ENCODE measurements at regions not wholly inside any gene's neighbourhood (a gene's known extent, or its start where the extent isn't known, plus 50 kb on each side); places are given as distances from the start of the nearest gene placed in this dataset.
"Not testable (repeated sequence)": the region's sequence is repeated elsewhere in the genome, so short reads cannot be mapped to it uniquely, and the experiment has no call there.

DNA sequence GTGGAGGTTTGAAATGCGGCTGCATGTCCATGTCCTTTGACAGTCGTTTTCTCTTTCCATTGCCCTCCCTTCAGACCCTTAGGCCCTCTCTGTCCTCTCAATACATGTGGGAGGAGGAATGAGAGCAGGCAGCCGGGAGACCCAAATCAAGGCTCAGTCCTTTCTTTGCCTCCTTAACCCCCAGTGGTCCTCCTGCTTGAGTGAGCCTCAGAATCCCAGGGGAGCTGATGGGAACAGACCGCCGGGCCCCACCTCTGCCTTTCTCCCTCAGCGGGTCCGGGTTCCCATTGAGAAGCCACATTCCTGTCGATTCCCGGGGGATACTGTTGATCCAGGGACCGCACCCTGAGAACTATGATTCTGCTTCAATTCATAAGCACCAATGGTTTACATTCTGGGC, 77.9 kb upstream of the RFLNA start:
- no peak for FAIRE-seq
- no peak for DNase-seq (ENCODE audit: low read depth in 1 of 2, low spot score in 1 of 2)
- TF ChIP-seq FOSL2 (IDR thresholded peaks at IDR 0.05) (no peak), FOSL2 (CRISPR knock-in tag; IDR thresholded peaks at IDR 0.05) (no peak), NR3C1 (IDR thresholded peaks at IDR 0.05) (no peak), HEYL (CRISPR knock-in tag; IDR thresholded peaks at IDR 0.05) (no peak), EHMT2 (IDR thresholded peaks at IDR 0.05; ENCODE audit: low read depth) (no peak), HOXA7 (CRISPR knock-in tag; IDR thresholded peaks at IDR 0.05) (no peak), KDM1A (IDR thresholded peaks at IDR 0.05; ENCODE audit: low read depth) (no peak), TFCP2L1 (CRISPR knock-in tag; IDR thresholded peaks at IDR 0.05) (no peak), NFE2L2 (conservative IDR thresholded peaks at IDR 0.05; ENCODE audit: low read length) (no peak), CHD4 (IDR thresholded peaks at IDR 0.05; ENCODE audit: borderline replicate concordance) (no peak), PHF8 (IDR thresholded peaks at IDR 0.05; ENCODE audit: borderline replicate concordance, low read depth) (no peak), FOSB (CRISPR knock-in tag; IDR thresholded peaks at IDR 0.05) (no peak), RFX5 (IDR thresholded peaks at IDR 0.05) (no peak), CHD2 (IDR thresholded peaks at IDR 0.05; ENCODE audit: low read length, partially characterized antibody) (no peak)
- TF ChIP-seq, protein P1, sequence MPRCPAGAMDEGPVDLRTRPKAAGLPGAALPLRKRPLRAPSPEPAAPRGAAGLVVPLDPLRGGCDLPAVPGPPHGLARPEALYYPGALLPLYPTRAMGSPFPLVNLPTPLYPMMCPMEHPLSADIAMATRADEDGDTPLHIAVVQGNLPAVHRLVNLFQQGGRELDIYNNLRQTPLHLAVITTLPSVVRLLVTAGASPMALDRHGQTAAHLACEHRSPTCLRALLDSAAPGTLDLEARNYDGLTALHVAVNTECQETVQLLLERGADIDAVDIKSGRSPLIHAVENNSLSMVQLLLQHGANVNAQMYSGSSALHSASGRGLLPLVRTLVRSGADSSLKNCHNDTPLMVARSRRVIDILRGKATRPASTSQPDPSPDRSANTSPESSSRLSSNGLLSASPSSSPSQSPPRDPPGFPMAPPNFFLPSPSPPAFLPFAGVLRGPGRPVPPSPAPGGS (IDR thresholded peaks at IDR 0.05), result no peak
- TF ChIP-seq, protein P2, sequence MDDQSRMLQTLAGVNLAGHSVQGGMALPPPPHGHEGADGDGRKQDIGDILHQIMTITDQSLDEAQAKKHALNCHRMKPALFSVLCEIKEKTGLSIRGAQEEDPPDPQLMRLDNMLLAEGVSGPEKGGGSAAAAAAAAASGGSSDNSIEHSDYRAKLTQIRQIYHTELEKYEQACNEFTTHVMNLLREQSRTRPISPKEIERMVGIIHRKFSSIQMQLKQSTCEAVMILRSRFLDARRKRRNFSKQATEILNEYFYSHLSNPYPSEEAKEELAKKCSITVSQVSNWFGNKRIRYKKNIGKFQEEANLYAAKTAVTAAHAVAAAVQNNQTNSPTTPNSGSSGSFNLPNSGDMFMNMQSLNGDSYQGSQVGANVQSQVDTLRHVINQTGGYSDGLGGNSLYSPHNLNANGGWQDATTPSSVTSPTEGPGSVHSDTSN (IDR thresholded peaks at IDR 0.05), result no peak
- peaks cover 31% of the 10 kb centered on the region for H3K9me3 ChIP-seq
- ChIA-PET POLR2A (no interaction called here), CTCF (no interaction called here)
- no peak overlapping the region for H3K27ac ChIP-seq
- no peaks in the 10 kb centered on the region for H3K4me1 ChIP-seq
- H3K4me2 ChIP-seq, result no peak overlapping the region
- 70% methylated on average over 10 of the region's 10 CpGs for WGBS (ENCODE audit: missing lambda C conversion rate)
- ATAC-seq, result no peak
- no peak overlapping the region for H3K4me3 ChIP-seq

DNA sequence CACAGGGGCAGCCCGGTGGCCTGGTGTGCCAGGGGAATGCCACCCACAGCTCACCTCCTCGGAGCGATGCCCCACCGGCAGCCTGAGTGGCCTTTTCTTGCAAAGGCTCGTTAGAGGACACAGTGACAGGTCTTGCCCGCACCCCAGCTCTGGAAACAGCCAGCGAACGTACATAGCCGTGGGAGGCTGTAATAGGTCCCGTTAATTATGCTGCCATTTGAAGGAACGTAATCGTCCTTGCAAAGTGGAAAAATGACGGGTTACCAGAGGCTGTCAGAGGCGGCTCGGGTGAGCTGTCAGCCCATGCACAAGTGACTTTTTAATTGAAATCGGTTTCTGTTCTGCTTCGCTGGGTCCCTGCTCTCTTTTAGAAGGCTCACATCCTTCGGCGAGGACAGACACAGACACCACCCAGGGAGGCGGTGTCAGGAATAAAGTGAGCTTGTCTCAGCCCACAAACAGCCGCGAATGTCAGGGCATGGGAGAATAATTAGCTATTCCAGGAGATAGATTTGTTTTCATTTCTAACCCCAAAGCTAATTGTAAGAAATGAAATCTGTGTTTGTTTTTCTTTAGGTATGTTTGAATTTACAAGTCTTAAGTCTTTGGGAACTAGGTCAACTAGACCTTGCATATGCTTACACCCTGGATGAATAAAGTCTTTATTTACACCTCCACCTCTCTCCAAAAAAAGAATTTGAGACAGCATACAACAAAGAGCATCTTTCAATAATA, 77.2 kb upstream of the RFLNA start:
- Histone ChIP-seq H3K9me3 (peaks cover 31% of the 10 kb centered on the region), H3K4me1 (no peaks in the 10 kb centered on the region), H3K4me3 (no peak overlapping the region), H3K27ac (no peak overlapping the region), H3K4me2 (no peak overlapping the region)
- no peak for TF ChIP-seq POLR2AphosphoS2 (conservative IDR thresholded peaks at IDR 0.05; ENCODE audit: low read length)
- DNase-seq (ENCODE audit: low read depth in 1 of 2, low spot score in 1 of 2) (no peak), FAIRE-seq (no peak), ATAC-seq (no peak)
- ChIA-PET POLR2A (no interaction called here), CTCF (interaction anchor here (1.1 to 1.2 kb wide), 2 partner anchors 16 to 43 kb away, joined by 3 read pairs; no protein-coding TSS in a partner anchor)
- 64% methylated on average over 22 of the region's 22 CpGs for WGBS (ENCODE audit: missing lambda C conversion rate)

DNA sequence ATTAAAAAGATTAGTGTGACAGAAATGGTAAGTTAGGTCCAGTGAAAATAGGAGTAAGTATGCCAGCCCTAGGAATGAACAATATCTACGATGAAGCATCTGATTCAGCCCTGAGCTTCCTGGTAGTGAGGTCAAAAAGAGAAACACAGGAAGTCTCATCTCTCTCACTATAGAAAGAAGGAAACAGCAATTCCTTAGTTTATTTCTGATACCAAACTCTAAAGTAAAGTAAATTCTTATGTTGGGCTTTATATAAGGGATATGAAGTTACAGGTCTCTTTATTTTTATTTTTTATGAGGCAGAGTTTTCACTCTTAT, 76.7 kb upstream of the RFLNA start:
- ChIA-PET POLR2A (no interaction called here), CTCF (interaction anchor here (1.1 to 1.2 kb wide), 2 partner anchors 15 to 43 kb away, joined by 3 read pairs; no protein-coding TSS in a partner anchor)
- Histone ChIP-seq H3K4me1 (no peaks in the 10 kb centered on the region), H3K4me3 (no peak overlapping the region), H3K9me3 (peaks cover 28% of the 10 kb centered on the region), H3K4me2 (no peak overlapping the region), H3K27ac (no peak overlapping the region)
- TF ChIP-seq ZC3H11A (IDR thresholded peaks at IDR 0.05) (no peak), SMC3 (IDR thresholded peaks at IDR 0.05) (no peak), RCOR1 (IDR thresholded peaks at IDR 0.05; ENCODE audit: low read depth, low read length) (no peak), ESRRA (IDR thresholded peaks at IDR 0.05; ENCODE audit: borderline replicate concordance, low read length) (no peak), FOXS1 (CRISPR knock-in tag; IDR thresholded peaks at IDR 0.05) (no peak), RNF2 (IDR thresholded peaks at IDR 0.05; ENCODE audit: borderline replicate concordance, low read depth) (no peak), MAZ (IDR thresholded peaks at IDR 0.05; ENCODE audit: borderline replicate concordance, low read depth, low read length) (no peak), EHF (CRISPR knock-in tag; IDR thresholded peaks at IDR 0.05) (no peak), NFE2L2 (conservative IDR thresholded peaks at IDR 0.05; ENCODE audit: low read length) (no peak), PHF8 (IDR thresholded peaks at IDR 0.05; ENCODE audit: borderline replicate concordance, low read depth) (no peak), ZFP36 (IDR thresholded peaks at IDR 0.05; ENCODE audit: borderline replicate concordance, partially characterized antibody) (no peak), TFCP2L1 (CRISPR knock-in tag; IDR thresholded peaks at IDR 0.05) (no peak), JUN (IDR thresholded peaks at IDR 0.05) (no peak)
- TF ChIP-seq, protein P2 (IDR thresholded peaks at IDR 0.05), result no peak
- TF ChIP-seq, protein P3, sequence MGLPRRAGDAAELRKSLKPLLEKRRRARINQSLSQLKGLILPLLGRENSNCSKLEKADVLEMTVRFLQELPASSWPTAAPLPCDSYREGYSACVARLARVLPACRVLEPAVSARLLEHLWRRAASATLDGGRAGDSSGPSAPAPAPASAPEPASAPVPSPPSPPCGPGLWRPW (IDR thresholded peaks at IDR 0.05), result no peak
- TF ChIP-seq, protein P4, sequence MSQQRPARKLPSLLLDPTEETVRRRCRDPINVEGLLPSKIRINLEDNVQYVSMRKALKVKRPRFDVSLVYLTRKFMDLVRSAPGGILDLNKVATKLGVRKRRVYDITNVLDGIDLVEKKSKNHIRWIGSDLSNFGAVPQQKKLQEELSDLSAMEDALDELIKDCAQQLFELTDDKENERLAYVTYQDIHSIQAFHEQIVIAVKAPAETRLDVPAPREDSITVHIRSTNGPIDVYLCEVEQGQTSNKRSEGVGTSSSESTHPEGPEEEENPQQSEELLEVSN (IDR thresholded peaks at IDR 0.05; ENCODE audit: borderline replicate concordance, low read depth), result no peak
- ATAC-seq (no peak), DNase-seq (ENCODE audit: low read depth in 1 of 2, low spot score in 1 of 2) (no peak), FAIRE-seq (no peak)
- 32% methylated on average over 1 of the region's 1 CpG for WGBS (ENCODE audit: missing lambda C conversion rate)

DNA sequence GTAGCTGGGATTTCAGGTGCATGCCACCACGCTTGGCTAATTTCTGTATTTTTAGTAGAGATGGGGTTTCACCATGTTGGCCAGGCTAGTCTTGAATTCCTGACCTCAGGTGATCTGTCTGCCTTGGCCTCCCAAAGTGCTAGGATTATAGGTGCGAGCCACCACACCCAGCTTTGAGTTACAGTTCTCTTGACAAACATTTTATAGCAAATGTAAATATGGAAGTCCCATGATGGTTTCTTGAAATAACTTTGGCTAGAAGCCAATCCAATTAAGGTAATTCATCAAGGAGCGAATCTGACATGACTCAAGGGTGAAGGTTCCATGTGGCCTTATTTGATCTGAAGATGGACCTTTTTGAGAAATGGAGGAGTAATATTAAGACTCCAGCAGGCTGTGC, 76.2 kb upstream of the RFLNA start:
- H3K9me3 ChIP-seq, result peaks cover 23% of the 10 kb centered on the region
- FAIRE-seq; DNase-seq (ENCODE audit: low read depth in 1 of 2, low spot score in 1 of 2); H3K4me1 ChIP-seq; H3K4me3 ChIP-seq; H3K4me2 ChIP-seq; ATAC-seq; POLR2A ChIA-PET; H3K27ac ChIP-seq: not testable (repeated sequence)
- WGBS (ENCODE audit: missing lambda C conversion rate), result 73% methylated on average over 3 of the region's 3 CpGs
- CTCF ChIA-PET, result interaction anchor here (1.2 kb wide), 1 partner anchor 42 kb away, joined by 3 read pairs; no protein-coding TSS in a partner anchor
